Epithelial cell of proximal tubule (primary cell): ENCODE measurements at regions not wholly inside any gene's neighbourhood (a gene's known extent, or its start where the extent isn't known, plus 50 kb on each side); places are given as distances from the start of the nearest gene placed in this dataset.

ENCODE experiments used
- DNase-seq: peaks from one replicate; pipeline ENCODE4 v3.0.0-alpha.2; 2011; ENCODE audit warnings: low read depth
- H3K4me3 ChIP-seq: 2 replicates; pipeline ENCODE4 v1.5.1; 2011; ENCODE audit warnings: low read depth, mild to moderate bottlenecking, low read length
- CTCF ChIP-seq: conservative IDR thresholded peaks from 2 replicates; pipeline ENCODE4 v1.5.1; 2012; ENCODE audit warnings: low read depth, mild to moderate bottlenecking, low read length

DNA sequence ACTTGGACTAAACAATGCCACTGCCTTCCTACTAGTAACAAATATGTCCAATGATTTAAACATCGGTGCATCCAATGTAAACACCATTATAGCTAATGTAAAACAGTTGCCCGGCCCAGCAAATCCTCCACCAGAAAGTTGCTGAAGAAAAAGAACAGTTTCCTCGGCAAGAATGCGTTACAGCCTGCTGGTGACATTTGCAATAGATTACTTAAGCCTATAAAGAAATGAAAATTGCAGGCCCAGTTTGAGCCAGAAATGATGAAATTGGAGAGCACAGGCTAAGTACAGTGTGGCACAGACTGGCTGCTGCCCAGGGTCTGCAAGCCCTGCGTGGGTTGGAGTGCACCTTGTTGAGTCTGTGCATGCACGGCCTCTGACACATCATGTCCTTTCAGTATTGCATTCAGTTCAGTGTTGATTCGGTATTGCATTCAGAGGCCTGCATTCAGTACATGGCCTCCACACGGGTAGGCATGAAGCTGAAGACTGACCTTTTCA lies 406.0 kb upstream of the KLF4 start:
- no peak for DNase-seq
- no peak for TF ChIP-seq CTCF
- H3K4me3 ChIP-seq: no peak overlapping the region

GRCh38 chr9:107894572-107895261 lies 405.1 kb upstream of the KLF4 start:
- no peak overlapping the region for H3K4me3 ChIP-seq
- TF ChIP-seq CTCF: no peak
- DNase-seq: no peak

- DNase-seq: peak; percentile 74
- TF ChIP-seq CTCF: no peak
- H3K4me3 ChIP-seq: no peak overlapping the region
Observed at GRCh38 chr9:107890921-107891465, 401.4 kb upstream of the KLF4 start.

DNA sequence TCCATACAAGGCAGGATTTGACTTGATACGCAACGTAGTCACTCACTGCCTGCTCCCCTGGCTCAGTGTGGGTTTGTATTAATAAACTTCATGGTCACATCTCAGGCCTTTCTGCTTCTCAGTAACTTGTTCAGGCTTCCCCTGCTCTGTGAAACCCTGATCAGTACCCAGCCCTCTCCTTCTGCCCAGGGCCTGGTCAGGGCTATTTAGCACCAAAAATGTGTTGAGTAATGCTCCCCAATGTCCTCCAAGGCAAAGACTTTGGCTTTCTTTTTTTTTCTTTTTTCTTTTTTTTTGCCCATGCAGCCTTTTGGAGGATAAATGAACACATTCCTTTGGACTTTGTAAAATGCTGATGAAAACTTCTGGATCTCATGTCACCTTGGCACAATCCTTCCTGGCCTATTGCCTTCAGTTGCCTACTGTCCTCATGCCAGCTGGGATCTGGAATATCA lies 399.2 kb upstream of the KLF4 start:
- no peak for TF ChIP-seq CTCF
- no peak overlapping the region for H3K4me3 ChIP-seq
- no peak for DNase-seq

GRCh38 chr9:107886826-107887225 lies 397.3 kb upstream of the KLF4 start:
- H3K4me3 ChIP-seq: no peak overlapping the region
- no peak for DNase-seq
- TF ChIP-seq CTCF: no peak

- TF ChIP-seq CTCF: no peak
- DNase-seq: no peak
- no peak overlapping the region for H3K4me3 ChIP-seq
Observed at GRCh38 chr9:107883496-107884124, 394.0 kb upstream of the KLF4 start.
